Uterus (tissue), 3 donors: ENCODE measurements at regions not wholly inside any gene's neighbourhood (a gene's known extent, or its start where the extent isn't known, plus 50 kb on each side); places are given as distances from the start of the nearest gene placed in this dataset.

Source experiments
- DNase-seq, 2 donors: peaks; one replicate each; pipeline ENCODE4 v3.0.0-alpha.2; 2019 to 2020
- H3K27ac ChIP-seq, 2 donors: fragments of 200-600 bp; sonication (generic); 1 replicate in 1 of 2; 2 replicates in 1 of 2; pipeline ENCODE4 v1.5.1; 2016 to 2018
- H3K27me3 ChIP-seq, 2 donors: fragments of 200-600 bp; sonication (generic); one replicate each; pipeline ENCODE4 v1.5.1; 2018 to 2019; ENCODE audit warnings: control low read depth in 1 of 2
- H3K36me3 ChIP-seq, 2 donors: fragments of 200-600 bp; sonication (generic); one replicate each; pipeline ENCODE4 v1.5.1; 2019; ENCODE audit warnings: control low read depth in 1 of 2
- H3K4me1 ChIP-seq, 2 donors: fragments of 200-600 bp; sonication (generic); one replicate each; pipeline ENCODE4 v1.5.1; 2018 to 2019; ENCODE audit warnings: control low read depth in 1 of 2
- H3K4me3 ChIP-seq, 2 donors: fragments of 200-600 bp; sonication (generic); 1 replicate in 1 of 2; 2 replicates in 1 of 2; pipeline ENCODE4 v1.5.1; 2018 to 2019; ENCODE audit warnings: mild to moderate bottlenecking in 1 of 2
- H3K9me3 ChIP-seq, 2 donors: fragments of 200-600 bp; sonication (generic); one replicate each; pipeline ENCODE4 v1.5.1; 2019; ENCODE audit warnings: control low read depth in 1 of 2
- POLR2A ChIP-seq, 2 donors: fragments of 450-650 bp; IDR thresholded peaks; one replicate each; pipeline ENCODE4 v1.6.1; 2016; ENCODE audit warnings: antibody characterized with exemption in 2 of 2, mild to moderate bottlenecking in 1 of 2, moderate library complexity in 1 of 2
- intact Hi-C: fragments of 100-400 bp; cut with DNase I; formaldehyde crosslinking; loops from one replicate; pipeline ENCODE4 v1.15.1; 2023; ENCODE audit warnings: low total_unique reads
- TF ChIP-seq, protein P1 (sequence below), 4 experiments: fragments of 200-600 bp in 2 of 4; fragments of 450-650 bp in 2 of 4; sonication (generic) in 2 of 4; IDR thresholded peaks; one replicate each; pipeline ENCODE4 v1.5.1; 2016 to 2019; ENCODE audit warnings: antibody characterized with exemption in 4 of 4, mild to moderate bottlenecking in 2 of 4, moderate library complexity in 1 of 4
- donor health status: DM: yes; HTN: yes; CAD: no.

DNA sequence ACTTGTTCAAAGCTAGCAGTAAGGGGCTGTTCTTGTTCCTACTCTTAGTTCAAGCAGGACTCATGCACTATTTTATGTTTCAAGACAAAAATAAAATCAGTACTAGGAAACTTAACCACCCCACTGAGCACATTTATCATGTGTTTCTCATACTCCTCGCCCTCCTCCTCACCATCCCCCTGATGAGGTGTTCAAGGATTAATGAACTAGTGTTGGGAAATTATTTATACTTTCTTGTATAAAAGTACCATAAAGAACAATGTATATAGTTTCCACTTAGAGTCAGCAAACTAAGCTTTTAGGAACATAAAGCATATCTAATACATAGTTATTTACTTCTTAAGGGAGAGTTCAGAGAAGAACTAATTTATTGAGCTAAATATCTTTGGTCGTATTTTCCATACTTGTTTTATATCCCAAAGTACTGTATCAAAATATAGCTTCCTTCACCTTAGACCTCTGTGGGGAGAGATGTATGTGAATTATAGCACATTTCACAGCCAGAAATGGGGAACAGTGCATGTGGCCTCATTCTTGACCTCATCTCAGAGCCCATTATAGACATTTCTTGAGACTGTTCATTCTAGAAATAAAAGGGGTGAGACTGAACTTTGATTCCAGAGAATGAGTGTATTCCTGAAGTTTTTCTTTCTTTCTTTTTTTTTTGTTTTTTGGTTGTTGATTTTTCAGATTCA is 326.5 kb upstream of the MAP3K7 start:
- intact Hi-C loops, result no loop called here
- no peaks in the 10 kb centered on the region for H3K9me3 ChIP-seq

DNA sequence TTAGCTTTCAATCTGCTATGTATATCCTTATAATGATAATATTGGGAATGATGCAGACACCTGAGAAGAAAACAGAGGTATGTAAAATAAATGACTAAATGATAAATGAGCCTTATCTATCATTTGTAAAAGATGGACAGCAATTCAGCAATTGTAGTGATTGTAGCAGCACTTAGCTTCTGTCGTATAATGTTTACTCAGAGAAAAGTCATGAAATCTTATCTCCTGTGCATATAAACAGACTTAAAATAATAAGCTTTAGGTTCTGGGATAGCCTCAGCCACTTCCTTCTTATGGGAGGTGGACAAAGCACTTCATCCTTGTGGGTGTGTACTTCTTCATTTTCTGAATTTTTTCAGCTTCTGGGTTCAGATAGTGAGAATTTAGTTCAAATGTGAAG is 324.8 kb upstream of the MAP3K7 start:
- TF ChIP-seq, protein P1, sequence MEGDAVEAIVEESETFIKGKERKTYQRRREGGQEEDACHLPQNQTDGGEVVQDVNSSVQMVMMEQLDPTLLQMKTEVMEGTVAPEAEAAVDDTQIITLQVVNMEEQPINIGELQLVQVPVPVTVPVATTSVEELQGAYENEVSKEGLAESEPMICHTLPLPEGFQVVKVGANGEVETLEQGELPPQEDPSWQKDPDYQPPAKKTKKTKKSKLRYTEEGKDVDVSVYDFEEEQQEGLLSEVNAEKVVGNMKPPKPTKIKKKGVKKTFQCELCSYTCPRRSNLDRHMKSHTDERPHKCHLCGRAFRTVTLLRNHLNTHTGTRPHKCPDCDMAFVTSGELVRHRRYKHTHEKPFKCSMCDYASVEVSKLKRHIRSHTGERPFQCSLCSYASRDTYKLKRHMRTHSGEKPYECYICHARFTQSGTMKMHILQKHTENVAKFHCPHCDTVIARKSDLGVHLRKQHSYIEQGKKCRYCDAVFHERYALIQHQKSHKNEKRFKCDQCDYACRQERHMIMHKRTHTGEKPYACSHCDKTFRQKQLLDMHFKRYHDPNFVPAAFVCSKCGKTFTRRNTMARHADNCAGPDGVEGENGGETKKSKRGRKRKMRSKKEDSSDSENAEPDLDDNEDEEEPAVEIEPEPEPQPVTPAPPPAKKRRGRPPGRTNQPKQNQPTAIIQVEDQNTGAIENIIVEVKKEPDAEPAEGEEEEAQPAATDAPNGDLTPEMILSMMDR (IDR thresholded peaks at IDR 0.05), result no peak
- TF ChIP-seq POLR2A (IDR thresholded peaks at IDR 0.05), result no peak
- no peak for DNase-seq
- Histone ChIP-seq H3K27ac (no peak overlapping the region), H3K27me3 (no peaks in the 10 kb centered on the region), H3K36me3 (no peaks in the 10 kb centered on the region), H3K4me1 (no peaks in the 10 kb centered on the region), H3K4me3 (no peak overlapping the region), H3K9me3 (no peaks in the 10 kb centered on the region)
- intact Hi-C loops, result no loop called here

More for the DNA sequence above, 326.5 kb upstream of the MAP3K7 start:
- H3K4me1 ChIP-seq, result no peaks in the 10 kb centered on the region
- TF ChIP-seq, protein P1 (IDR thresholded peaks at IDR 0.05), result no peak
- no peak for TF ChIP-seq POLR2A (IDR thresholded peaks at IDR 0.05)
- no peak overlapping the region for H3K4me3 ChIP-seq
- H3K27me3 ChIP-seq, result no peaks in the 10 kb centered on the region
- no peaks in the 10 kb centered on the region for H3K36me3 ChIP-seq
- no peak for DNase-seq
- H3K27ac ChIP-seq, result no peak overlapping the region

DNA sequence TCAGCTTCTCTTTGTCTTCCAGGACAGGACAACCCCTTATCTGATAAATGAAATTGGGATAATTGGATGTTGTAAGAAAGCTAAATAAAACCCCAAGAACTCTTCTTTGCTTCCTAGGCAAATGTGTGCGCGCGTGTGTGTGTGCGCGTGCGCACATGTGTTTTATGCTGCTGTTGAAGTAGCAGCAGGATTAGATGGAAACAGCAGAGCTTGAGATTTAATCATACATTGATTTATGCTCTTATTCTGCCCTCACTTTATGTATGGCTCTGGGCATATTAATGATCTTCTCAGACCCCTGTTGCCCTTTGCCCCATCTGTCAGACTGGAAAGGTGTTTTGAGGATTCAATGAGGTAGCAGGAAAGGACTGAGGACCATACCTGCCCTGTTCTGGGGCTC is 324.0 kb upstream of the MAP3K7 start:
- H3K4me1 ChIP-seq, result no peaks in the 10 kb centered on the region
- no peaks in the 10 kb centered on the region for H3K36me3 ChIP-seq
- no peaks in the 10 kb centered on the region for H3K9me3 ChIP-seq
- H3K4me3 ChIP-seq, result no peak overlapping the region
- no peak overlapping the region for H3K27ac ChIP-seq
- no peak for DNase-seq
- H3K27me3 ChIP-seq, result no peaks in the 10 kb centered on the region
- TF ChIP-seq, protein P1 (IDR thresholded peaks at IDR 0.05), result no peak
- TF ChIP-seq POLR2A (IDR thresholded peaks at IDR 0.05), result no peak
- intact Hi-C loops, result no loop called here

DNA sequence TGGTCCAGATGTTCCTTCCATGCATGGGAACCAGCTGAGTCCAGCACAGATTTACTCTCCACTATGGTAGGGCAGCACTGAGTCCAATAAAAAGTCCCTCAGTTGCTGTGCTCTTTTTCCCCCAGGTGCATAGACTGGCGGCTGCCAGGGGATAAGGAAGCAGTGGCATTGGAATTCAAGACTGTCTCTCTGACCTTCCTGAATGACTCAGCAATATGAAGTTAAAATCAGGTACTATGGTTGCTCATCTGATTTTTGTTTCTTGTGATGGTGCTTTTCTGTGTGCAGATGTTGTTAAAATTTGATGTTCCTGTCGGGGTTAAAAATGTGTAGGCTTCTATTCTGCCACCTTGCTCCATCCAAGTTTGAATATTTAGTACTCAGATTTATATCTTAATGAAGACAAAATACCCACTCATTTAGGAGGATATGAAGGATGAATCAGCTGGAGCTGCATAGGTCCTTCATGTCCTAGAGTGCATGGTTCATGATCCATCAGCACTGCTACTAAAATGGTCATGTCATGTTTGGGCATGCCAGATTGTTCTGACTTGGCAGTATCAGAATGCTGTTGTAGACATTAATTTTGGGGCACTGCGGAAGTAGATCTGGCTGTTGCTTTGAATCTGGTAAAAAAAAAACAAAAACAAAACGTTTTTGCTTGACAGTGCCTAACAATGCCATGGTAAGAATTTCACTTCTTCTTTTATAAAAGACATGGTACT is 321.2 kb upstream of the MAP3K7 start:
- Histone ChIP-seq H3K4me1 (no peaks in the 10 kb centered on the region), H3K27ac (no peak overlapping the region), H3K9me3 (no peaks in the 10 kb centered on the region), H3K36me3 (no peaks in the 10 kb centered on the region), H3K27me3 (no peaks in the 10 kb centered on the region), H3K4me3 (no peak overlapping the region)
- intact Hi-C loops, result no loop called here
- TF ChIP-seq POLR2A (IDR thresholded peaks at IDR 0.05), result no peak
- TF ChIP-seq, protein P1 (IDR thresholded peaks at IDR 0.05), result no peak
- DNase-seq, result no peak

DNA sequence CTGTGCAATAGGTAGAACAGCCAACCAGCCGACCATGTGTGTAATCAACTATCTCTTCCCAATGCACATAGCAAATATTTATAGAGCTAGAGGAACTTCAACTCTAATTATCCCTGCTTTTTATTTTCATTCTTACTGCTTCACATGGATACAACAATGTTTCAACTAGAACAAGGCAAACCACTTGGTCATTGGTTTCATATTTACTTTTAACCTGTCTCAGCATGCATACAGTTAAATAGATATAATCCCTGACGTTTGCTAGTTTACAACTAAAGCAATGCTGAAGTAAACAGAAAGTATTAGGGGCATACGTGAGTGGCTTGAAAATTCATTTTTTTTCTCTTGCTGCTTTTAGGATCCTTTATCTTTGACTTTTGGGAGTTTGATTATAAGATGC is 318.5 kb upstream of the MAP3K7 start:
- Histone ChIP-seq H3K4me3 (no peak overlapping the region), H3K27me3 (no peaks in the 10 kb centered on the region), H3K27ac (no peak overlapping the region), H3K36me3 (no peaks in the 10 kb centered on the region), H3K9me3 (no peaks in the 10 kb centered on the region), H3K4me1 (no peaks in the 10 kb centered on the region)
- TF ChIP-seq POLR2A (IDR thresholded peaks at IDR 0.05), result no peak
- TF ChIP-seq, protein P1 (IDR thresholded peaks at IDR 0.05), result no peak
- intact Hi-C loops, result no loop called here
- DNase-seq, result no peak
